Vagina (tissue), 2 donors: ENCODE measurements at regions not wholly inside any gene's neighbourhood (a gene's known extent, or its start where the extent isn't known, plus 50 kb on each side); places are given as distances from the start of the nearest gene placed in this dataset.

Experiments
- CTCF ChIP-seq, 3 experiments: fragments of 450-650 bp in 2 of 3; fragments of 200-600 bp in 1 of 3; sonication (generic) in 1 of 3; IDR thresholded peaks; one replicate each; pipeline ENCODE4 v1.5.1; 2017 to 2019; ENCODE audit warnings: antibody characterized with exemption in 3 of 3, mild to moderate bottlenecking in 2 of 3, moderate library complexity in 2 of 3
- POLR2A ChIP-seq, 2 donors: fragments of 450-650 bp; IDR thresholded peaks; one replicate each; pipeline ENCODE4 v1.6.1; 2017; ENCODE audit warnings: antibody characterized with exemption in 2 of 2, mild to moderate bottlenecking in 2 of 2, moderate library complexity in 2 of 2
- POLR2AphosphoS5 ChIP-seq, 2 donors: sonication (generic); formaldehyde crosslinking; IDR thresholded peaks; one replicate each; pipeline ENCODE4 v1.9.0; 2017; ENCODE audit warnings: antibody characterized with exemption in 2 of 2, mild to moderate bottlenecking in 2 of 2, low read depth in 1 of 2; ENCODE audit not compliant: insufficient read depth in 1 of 2

DNA sequence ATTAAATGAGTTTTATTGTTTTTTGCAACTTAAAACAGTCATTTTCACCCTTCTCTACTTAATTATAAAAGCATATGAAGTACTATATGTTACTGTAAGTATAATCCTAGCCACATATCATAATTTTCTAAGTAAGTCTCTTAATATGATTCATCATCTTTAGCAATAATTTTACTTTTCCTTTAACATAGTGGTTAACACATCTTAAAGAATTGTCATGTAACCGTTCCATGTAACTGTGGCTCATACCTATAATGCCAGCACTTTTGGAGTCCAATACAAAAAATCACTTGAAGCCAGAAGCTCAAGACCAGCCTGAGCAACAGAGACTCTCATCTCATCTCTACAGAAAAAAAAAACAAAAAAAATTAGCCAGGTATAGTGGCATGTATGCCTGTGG, 260.6 kb upstream of the DUSP10 start:
- no peak for TF ChIP-seq CTCF (IDR thresholded peaks at IDR 0.05)
- TF ChIP-seq POLR2AphosphoS5 (IDR thresholded peaks at IDR 0.05; ENCODE audit: insufficient read depth in 1 of 2, low read depth in 1 of 2), result no peak
- TF ChIP-seq POLR2A (IDR thresholded peaks at IDR 0.05), result no peak
